ENCODE measurements at regions not wholly inside any gene's neighbourhood (a gene's known extent, or its start where the extent isn't known, plus 50 kb on each side); places are given as distances from the start of the nearest gene placed in this dataset.
"Not testable (repeated sequence)": the region's sequence is repeated elsewhere in the genome, so short reads cannot be mapped to it uniquely, and the experiment has no call there.

DNA sequence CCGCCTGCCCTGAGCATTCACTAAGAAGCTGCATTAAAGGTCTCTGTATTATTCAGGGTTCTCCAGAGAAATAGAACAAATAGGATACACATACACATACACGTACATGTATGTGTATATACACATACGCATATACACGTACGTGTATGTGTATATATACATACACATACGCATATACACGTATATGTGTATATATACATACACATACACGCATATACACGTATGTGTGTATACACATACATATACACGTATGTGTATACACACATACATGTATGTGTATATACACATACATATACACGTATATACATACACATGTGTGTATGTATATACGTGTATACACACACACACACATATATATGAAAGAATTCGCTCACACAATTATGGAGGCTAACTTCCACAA is 108.9 kb upstream of the BARHL2 start:
- H3K4me3 ChIP-seq (ENCODE audit: low read depth, low read length): no peak overlapping the region
- TF ChIP-seq, protein P1, sequence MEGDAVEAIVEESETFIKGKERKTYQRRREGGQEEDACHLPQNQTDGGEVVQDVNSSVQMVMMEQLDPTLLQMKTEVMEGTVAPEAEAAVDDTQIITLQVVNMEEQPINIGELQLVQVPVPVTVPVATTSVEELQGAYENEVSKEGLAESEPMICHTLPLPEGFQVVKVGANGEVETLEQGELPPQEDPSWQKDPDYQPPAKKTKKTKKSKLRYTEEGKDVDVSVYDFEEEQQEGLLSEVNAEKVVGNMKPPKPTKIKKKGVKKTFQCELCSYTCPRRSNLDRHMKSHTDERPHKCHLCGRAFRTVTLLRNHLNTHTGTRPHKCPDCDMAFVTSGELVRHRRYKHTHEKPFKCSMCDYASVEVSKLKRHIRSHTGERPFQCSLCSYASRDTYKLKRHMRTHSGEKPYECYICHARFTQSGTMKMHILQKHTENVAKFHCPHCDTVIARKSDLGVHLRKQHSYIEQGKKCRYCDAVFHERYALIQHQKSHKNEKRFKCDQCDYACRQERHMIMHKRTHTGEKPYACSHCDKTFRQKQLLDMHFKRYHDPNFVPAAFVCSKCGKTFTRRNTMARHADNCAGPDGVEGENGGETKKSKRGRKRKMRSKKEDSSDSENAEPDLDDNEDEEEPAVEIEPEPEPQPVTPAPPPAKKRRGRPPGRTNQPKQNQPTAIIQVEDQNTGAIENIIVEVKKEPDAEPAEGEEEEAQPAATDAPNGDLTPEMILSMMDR (IDR thresholded peaks at IDR 0.05; ENCODE audit: low read depth, low read length): no peak

DNA sequence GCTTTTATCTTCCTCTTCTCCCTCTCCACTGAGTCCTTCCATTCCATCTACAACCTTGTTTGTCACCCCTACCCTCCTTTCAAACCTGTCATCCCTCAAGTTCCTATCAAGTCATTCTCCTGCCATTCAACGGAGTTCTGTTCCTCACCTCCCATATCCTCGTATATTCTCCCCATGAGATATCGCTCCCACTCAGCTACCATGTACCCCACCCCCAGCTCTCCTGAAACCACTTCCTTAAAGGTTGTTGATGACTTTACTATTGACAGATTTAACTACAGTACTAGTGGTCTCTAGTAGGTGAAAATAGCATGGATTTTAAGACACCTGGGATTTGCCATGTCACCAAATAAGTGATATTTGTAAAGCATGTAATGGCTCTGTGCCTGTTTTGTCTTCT is 107.4 kb upstream of the BARHL2 start:
- H3K4me3 ChIP-seq (ENCODE audit: low read depth, low read length): no peak overlapping the region
- TF ChIP-seq, protein P1 (IDR thresholded peaks at IDR 0.05; ENCODE audit: low read depth, low read length): no peak

DNA sequence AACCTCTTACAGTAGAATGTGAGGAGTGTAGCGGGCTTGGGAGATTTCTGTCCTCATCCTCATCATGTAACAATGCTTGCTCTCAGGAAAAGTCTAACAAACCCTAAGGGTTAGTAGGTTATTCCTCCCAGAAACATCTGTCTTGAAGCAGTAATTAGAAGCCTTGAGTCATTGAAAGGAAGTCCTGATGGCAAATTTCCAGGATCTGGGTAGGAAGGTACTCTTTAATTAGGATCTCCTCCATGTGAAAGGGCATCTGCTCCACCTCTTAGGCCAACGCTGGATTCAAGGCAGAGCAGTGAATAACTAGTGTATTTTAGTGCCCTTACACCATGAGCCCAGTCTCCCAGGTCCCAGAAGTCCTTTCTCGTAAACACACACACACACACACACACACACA is 106.6 kb upstream of the BARHL2 start:
- no peak overlapping the region for H3K4me3 ChIP-seq (ENCODE audit: low read depth, low read length)
- TF ChIP-seq, protein P1 (IDR thresholded peaks at IDR 0.05; ENCODE audit: low read depth, low read length): no peak

DNA sequence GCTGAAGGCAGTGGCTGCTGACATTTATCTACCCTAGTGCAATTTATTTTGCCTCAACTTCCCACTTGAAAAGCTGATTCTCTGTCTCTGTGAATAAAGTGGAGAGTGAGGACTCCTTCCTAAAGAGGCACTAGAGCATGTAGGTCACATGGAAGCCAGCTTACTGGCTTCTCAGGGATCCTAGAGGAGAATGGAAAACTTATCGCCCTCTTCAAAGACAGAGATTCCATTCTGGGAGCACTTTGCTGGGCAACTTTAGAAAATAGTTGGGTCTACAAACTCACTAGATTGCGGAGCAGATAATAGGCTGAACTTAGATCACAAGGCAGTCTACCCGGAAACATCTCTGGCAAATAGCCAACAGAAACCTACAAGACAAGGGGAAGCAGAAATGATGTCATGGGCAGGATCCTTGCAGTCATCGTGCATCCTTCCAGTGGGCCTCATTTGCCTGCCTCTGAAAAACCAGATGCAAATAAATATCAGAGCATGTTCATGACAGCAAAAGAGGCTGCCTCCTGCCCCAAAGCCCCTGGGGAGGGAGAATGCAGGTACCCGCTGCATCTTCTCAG is 104.8 kb upstream of the BARHL2 start:
- H3K4me3 ChIP-seq (ENCODE audit: low read depth, low read length): no peak overlapping the region
- TF ChIP-seq, protein P1 (IDR thresholded peaks at IDR 0.05; ENCODE audit: low read depth, low read length): no peak

DNA sequence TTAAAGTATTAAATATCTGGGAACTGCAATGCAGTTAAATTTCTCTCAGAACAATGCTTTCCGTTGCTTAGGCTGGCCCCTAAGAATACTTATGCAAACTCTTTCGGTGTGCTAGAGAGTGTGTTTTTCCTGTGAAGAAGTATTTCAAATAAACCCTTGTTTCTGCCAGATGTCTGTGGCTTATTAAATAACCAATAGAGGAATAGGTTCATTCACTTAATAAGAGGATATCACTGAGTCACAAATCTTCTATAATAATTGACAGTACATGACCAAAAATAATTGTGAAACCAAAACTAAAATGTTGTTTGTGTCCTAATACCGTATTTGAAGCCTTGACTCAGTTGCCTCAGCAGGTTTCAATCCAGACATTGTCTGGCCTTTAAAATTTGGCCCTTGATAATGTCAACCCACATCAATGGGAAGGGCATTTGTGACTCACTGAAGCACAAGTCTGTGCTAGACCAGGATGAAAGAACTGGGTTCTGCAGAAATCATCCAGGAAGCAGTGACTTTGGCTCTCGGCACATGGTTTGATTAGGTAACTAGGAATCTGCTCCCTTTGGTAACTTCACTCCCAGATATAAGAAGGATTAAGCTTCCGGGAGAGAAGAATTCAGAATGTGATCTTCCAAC is 104.2 kb upstream of the BARHL2 start:
- no peak overlapping the region for H3K4me3 ChIP-seq (ENCODE audit: low read depth, low read length)
- TF ChIP-seq, protein P1 (IDR thresholded peaks at IDR 0.05; ENCODE audit: low read depth, low read length): no peak

DNA sequence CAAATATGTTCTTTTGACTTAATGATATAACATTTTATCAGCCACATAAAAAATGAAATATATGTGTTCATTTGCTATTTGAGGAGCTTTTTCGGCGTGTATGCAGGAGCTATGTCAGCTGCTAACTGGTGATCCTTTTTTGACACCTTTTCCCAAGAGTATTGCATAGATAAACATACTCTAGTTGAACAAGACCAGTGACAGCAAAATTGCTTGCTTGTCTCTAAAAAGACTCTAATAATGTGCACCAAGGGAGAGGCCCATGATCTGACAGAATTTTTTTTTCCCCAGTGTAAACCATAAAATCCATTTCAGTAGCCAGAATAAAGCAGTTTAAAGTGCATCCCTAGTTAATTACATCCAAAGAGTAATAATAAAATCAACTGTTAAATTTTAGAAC is 103.6 kb upstream of the BARHL2 start:
- H3K4me3 ChIP-seq (ENCODE audit: low read depth, low read length): no peak overlapping the region
- TF ChIP-seq, protein P1 (IDR thresholded peaks at IDR 0.05; ENCODE audit: low read depth, low read length): no peak

DNA sequence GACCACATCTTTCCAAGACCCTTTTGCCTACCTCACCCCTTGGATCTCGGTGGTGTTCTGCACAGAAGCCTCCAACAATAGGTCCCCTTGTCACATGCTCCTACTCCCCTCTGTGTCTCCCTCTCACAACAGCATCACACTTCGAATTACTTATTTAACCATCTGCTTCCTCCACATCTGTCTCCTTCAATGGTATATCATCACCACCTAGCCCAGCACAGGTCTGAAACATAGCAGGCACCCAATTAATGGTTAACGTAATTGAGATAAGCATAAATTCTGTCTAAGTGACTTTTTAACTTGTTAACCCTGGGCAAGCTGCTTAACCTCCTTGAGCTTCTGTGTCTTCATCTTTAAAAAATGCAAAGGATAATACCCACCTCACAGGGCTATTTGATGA is 100.3 kb upstream of the BARHL2 start:
- H3K4me3 ChIP-seq (ENCODE audit: low read depth, low read length): no peak overlapping the region
- TF ChIP-seq, protein P1 (IDR thresholded peaks at IDR 0.05; ENCODE audit: low read depth, low read length): no peak

DNA sequence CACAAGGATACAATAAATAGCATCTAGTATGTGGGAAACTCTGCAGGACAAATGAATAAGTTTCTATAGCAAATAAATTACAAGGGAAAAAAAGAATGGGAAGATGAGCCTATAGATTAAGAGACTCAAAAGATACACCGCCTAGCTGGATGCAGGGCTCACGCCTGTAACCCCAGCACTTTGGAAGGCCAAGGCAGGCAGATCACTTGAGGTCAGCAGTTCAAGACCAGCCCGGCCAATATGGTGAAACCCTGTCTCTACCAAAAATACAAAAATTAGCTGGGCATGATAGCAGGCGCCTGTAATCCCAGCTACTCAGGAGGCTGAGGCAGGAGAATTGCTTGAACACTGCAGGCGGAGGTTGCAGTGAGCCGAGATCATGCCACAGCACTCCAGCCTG is 95.1 kb upstream of the BARHL2 start:
- not testable (repeated sequence) for H3K4me3 ChIP-seq (ENCODE audit: low read depth, low read length)

DNA sequence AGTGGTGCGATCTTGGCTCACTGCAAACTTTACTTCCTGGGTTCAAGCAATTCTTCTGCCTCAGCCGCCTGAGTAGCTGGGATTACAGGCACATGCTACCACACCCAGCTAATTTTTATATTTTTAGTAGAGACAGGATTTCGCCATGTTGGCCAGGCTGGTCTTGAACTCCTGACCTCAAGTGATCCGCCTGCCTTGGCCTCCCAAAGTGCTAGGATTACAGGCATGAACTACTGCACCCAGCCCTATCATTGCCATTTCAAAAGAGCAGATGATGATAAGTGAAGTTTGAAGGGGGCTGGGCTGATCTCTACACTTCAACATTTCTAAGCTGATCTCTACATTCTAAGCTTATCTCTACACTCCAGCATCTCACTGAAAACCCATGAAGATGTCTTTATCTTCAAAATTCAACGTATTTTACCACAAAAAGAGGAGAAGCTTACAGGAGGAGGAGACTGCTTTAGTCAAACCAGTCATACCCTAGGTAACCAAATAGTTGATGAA is 94.4 kb upstream of the BARHL2 start:
- H3K4me3 ChIP-seq (ENCODE audit: low read depth, low read length): not testable (repeated sequence)
